Vagina (tissue), 2 donors: ENCODE measurements at regions not wholly inside any gene's neighbourhood (a gene's known extent, or its start where the extent isn't known, plus 50 kb on each side); places are given as distances from the start of the nearest gene placed in this dataset.

Experiments used
- CTCF ChIP-seq, 3 experiments: fragments of 450-650 bp in 2 of 3; fragments of 200-600 bp in 1 of 3; sonication (generic) in 1 of 3; IDR thresholded peaks; one replicate each; pipeline ENCODE4 v1.5.1; 2017 to 2019; ENCODE audit warnings: antibody characterized with exemption in 3 of 3, mild to moderate bottlenecking in 2 of 3, moderate library complexity in 2 of 3
- POLR2A ChIP-seq, 2 donors: fragments of 450-650 bp; IDR thresholded peaks; one replicate each; pipeline ENCODE4 v1.6.1; 2017; ENCODE audit warnings: antibody characterized with exemption in 2 of 2, mild to moderate bottlenecking in 2 of 2, moderate library complexity in 2 of 2
- POLR2AphosphoS5 ChIP-seq, 2 donors: sonication (generic); formaldehyde crosslinking; IDR thresholded peaks; one replicate each; pipeline ENCODE4 v1.9.0; 2017; ENCODE audit warnings: antibody characterized with exemption in 2 of 2, mild to moderate bottlenecking in 2 of 2, low read depth in 1 of 2; ENCODE audit not compliant: insufficient read depth in 1 of 2

GRCh38 chr9:75438716-75439115 is 350.4 kb downstream of the OSTF1 start:
- no peak for TF ChIP-seq CTCF (IDR thresholded peaks at IDR 0.05)
- no peak for TF ChIP-seq POLR2A (IDR thresholded peaks at IDR 0.05)
- no peak for TF ChIP-seq POLR2AphosphoS5 (IDR thresholded peaks at IDR 0.05; ENCODE audit: insufficient read depth in 1 of 2, low read depth in 1 of 2)
